K562 (cell line): ENCODE measurements at regions not wholly inside any gene's neighbourhood (a gene's known extent, or its start where the extent isn't known, plus 50 kb on each side); places are given as distances from the start of the nearest gene placed in this dataset.

Experiments used
- CBX1 ChIP-seq: sonication (generic); IDR thresholded peaks from 2 replicates; pipeline ENCODE4 v1.6.1; 2016; ENCODE audit warnings: antibody characterized with exemption, low read depth, mild to moderate bottlenecking
- CTCF ChIP-seq, 3 experiments: IDR thresholded peaks in 2 of 3; conservative IDR thresholded peaks in 1 of 3; 2 replicates each; pipeline ENCODE4 v1.5.1; 2011 to 2012; ENCODE audit warnings: low read length in 3 of 3, mild to moderate bottlenecking in 3 of 3, control low read depth in 2 of 3, improper control_type of control experiment in 1 of 3, inconsistent platforms in 1 of 3, low read depth in 1 of 3, mixed read lengths in 1 of 3, moderate library complexity in 1 of 3; ENCODE audit not compliant: insufficient read depth in 2 of 3
- FOXK1 ChIP-seq: sonication (generic); formaldehyde crosslinking; IDR thresholded peaks from 2 replicates; pipeline ENCODE4 v1.8.0; 2022; ENCODE audit warnings: missing genetic modification reagents, mild to moderate bottlenecking, borderline replicate concordance

- TF ChIP-seq FOXK1 (no peak), CTCF (IDR thresholded peaks at IDR 0.05 in 2 of 3, conservative IDR thresholded peaks at IDR 0.05 in 1 of 3; ENCODE audit: insufficient read depth in 2 of 3, low read depth in 1 of 3, low read length in 3 of 3) (no peak), CBX1 (no peak)
Measured at GRCh38 chr15:39302936-39303335, 277.9 kb upstream of the THBS1 start.
